ENCODE measurements at regions not wholly inside any gene's neighbourhood (a gene's known extent, or its start where the extent isn't known, plus 50 kb on each side); places are given as distances from the start of the nearest gene placed in this dataset.

DNA sequence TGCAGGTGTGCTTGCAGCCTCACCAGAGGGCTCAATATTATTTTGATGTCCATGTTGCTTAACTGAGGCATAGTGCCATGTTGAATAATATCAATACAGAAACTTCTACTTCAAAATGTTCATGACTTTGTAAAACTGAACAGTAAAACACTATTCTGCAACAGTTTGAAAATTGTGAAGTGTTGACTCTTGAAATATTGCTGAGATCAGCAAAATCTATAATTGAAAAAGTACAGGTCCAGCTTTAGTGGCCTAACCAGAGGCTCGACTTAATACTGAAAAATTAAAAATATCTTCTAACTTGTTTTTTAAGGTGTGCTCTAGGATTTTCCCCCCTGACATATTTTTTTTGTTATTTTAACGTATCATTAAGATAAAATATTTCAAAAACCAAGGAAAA is 1460.7 kb downstream of the EFNB2 start:
- no peak for DNase-seq (ENCODE audit: low read depth)
- TF ChIP-seq, protein P1, sequence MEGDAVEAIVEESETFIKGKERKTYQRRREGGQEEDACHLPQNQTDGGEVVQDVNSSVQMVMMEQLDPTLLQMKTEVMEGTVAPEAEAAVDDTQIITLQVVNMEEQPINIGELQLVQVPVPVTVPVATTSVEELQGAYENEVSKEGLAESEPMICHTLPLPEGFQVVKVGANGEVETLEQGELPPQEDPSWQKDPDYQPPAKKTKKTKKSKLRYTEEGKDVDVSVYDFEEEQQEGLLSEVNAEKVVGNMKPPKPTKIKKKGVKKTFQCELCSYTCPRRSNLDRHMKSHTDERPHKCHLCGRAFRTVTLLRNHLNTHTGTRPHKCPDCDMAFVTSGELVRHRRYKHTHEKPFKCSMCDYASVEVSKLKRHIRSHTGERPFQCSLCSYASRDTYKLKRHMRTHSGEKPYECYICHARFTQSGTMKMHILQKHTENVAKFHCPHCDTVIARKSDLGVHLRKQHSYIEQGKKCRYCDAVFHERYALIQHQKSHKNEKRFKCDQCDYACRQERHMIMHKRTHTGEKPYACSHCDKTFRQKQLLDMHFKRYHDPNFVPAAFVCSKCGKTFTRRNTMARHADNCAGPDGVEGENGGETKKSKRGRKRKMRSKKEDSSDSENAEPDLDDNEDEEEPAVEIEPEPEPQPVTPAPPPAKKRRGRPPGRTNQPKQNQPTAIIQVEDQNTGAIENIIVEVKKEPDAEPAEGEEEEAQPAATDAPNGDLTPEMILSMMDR (conservative IDR thresholded peaks at IDR 0.05; ENCODE audit: low read depth, low read length), result no peak
- no peak overlapping the region for H3K4me3 ChIP-seq (ENCODE audit: low read length)

DNA sequence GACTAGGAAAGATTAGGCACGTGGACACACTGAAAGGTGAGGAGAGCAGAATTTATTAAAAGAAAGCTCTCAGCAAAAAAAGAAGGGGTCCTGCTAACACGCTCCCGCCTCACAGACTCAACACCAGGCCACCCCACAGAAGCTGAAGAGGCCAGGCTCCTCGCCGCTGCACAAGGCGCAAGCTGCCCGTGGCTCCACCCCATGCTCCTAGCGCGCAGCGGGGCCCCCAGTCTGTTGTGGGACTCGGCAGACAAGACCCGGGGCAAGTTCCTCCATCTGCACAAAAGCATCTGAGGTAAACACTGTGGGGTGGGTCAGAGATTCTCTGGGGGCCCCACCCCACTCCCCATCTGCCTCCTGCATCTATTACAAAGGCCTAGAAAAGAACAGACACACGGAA is 1462.4 kb downstream of the EFNB2 start:
- no peak overlapping the region for H3K4me3 ChIP-seq (ENCODE audit: low read length)
- TF ChIP-seq, protein P1 (conservative IDR thresholded peaks at IDR 0.05; ENCODE audit: low read depth, low read length), result no peak
- DNase-seq (ENCODE audit: low read depth), result no peak

DNA sequence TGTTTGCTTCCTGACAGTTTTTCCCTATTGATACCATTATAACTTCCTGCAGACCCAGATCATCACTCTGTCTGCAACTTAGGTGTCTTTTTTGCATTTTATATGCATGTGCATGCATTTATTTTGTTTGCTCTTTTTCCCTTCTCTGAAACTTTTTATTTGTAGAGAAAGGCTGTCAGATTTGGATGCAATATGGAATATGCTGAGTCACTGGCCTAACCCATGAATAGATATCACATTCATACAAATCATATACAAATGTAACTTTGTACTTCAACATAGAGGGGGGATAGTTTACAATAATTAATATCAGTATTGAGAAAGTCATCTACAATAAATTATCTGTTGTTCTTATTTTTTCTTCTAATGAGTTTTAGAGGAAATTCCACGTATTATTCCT is 1465.0 kb downstream of the EFNB2 start:
- TF ChIP-seq, protein P1 (conservative IDR thresholded peaks at IDR 0.05; ENCODE audit: low read depth, low read length), result no peak
- no peak overlapping the region for H3K4me3 ChIP-seq (ENCODE audit: low read length)
- DNase-seq (ENCODE audit: low read depth), result no peak

DNA sequence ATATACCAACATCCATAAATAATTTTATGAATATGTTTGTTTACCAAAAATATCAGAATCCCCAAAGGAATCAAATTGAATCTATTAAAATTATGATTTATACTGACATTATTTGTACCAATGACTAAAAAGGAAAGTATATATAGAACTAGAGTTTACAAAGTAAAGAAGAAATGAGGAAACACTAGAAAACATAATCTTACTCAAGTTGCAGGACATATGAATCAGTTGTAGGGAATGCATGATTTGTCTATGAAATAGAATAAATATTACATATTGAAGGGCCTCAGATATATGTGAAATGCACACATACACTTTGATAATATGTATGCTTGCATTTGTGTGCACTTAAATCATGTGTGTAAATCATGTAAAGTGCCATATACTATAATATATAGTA is 1466.4 kb downstream of the EFNB2 start:
- no peak for DNase-seq (ENCODE audit: low read depth)
- no peak overlapping the region for H3K4me3 ChIP-seq (ENCODE audit: low read length)
- TF ChIP-seq, protein P1 (conservative IDR thresholded peaks at IDR 0.05; ENCODE audit: low read depth, low read length), result no peak

DNA sequence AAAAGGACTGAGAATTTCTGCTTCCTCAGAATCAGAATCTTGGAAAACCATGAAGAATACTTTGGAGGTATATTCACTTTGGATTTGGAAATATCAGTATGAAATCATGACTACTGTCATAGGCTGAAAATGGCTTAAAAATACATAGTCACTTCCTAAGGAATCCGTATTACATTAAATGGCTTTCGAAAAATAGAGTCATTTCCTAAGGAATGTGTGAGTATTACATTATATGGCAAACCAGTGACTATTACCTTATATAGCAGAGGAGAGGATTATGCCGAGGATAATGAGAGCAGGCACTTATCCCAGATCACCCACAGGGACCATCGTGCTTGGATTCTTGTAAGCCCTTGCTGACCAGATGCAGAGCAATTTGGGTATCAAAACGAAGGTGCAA is 1471.8 kb downstream of the EFNB2 start:
- H3K4me3 ChIP-seq (ENCODE audit: low read length), result no peak overlapping the region
- DNase-seq (ENCODE audit: low read depth), result no peak
- TF ChIP-seq, protein P1 (conservative IDR thresholded peaks at IDR 0.05; ENCODE audit: low read depth, low read length), result no peak

DNA sequence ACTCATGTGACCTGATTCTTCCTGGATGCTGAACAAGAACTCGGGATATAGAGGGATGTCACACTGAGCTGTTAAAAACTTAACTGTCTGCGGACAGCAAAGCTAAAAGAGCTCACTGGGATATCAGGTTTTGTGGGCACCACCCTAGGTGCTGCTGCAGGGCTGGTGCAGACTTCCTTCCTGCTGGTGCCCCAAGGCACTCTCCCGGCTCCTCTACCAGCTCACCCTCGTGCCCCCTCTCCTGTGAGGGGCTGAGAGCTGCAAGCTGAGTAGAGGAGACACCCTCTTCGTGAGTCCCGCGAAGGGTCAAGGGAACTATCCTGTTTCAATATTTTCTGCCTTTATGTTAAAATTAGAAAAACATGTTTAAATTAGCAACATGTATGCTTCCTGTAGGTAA is 1475.7 kb downstream of the EFNB2 start:
- TF ChIP-seq, protein P1 (conservative IDR thresholded peaks at IDR 0.05; ENCODE audit: low read depth, low read length), result no peak
- DNase-seq (ENCODE audit: low read depth), result no peak
- no peak overlapping the region for H3K4me3 ChIP-seq (ENCODE audit: low read length)

DNA sequence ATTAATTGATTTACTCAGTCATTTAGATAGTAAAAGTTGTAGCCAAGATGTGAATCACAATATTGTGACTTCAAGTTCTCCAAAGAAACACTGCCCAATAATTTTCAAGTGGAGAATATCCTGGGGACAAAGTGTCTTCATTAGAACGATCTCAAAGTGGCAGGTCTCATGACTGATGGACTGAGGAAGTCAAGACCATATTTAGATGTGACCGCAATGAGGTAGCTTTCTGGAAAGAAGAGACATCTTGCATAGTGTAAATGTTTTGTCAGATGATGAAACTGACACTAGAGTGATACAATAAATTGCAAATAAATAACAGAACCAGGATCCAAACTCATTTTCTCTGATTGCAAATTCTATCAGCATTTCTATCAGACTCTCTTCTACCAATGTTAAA is 1476.9 kb downstream of the EFNB2 start:
- TF ChIP-seq, protein P1 (conservative IDR thresholded peaks at IDR 0.05; ENCODE audit: low read depth, low read length), result no peak
- no peak overlapping the region for H3K4me3 ChIP-seq (ENCODE audit: low read length)
- no peak for DNase-seq (ENCODE audit: low read depth)

All from retinal pigment epithelial cell (primary cell).